Stimulated activated CD8-positive, alpha-beta memory T cell treated with anti-CD3 and anti-CD28 coated beads, Interleukin-12 subunit alpha, Interleukin-12 subunit beta, amount 100 ng/mL, for 24 hours (primary cell): ENCODE measurements at regions not wholly inside any gene's neighbourhood (a gene's known extent, or its start where the extent isn't known, plus 50 kb on each side); places are given as distances from the start of the nearest gene placed in this dataset.

ENCODE experiments used
- DNase-seq: peaks from one replicate; pipeline ENCODE4 v3.0.0-alpha.2; 2020; ENCODE audit errors: extremely low read depth

DNA sequence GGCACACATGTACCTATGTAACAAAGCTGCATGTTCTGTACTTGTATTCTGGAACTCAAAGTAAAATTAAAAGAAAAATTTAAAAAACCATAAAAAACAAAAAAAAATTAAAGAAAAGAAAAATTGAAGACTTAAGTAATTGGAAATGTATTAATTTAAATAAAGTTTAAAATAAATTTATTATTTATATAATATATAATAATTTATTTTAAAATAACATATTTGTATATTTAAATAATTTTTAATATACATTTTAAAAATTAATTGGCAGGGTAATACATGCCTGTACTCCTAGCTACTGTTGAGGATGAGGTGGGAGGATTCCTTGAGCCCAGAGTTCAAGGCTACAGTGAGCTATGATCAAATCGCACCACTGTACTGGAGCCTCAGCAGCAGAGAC is 1830.6 kb upstream of the CELF4 start:
- no peak for DNase-seq

DNA sequence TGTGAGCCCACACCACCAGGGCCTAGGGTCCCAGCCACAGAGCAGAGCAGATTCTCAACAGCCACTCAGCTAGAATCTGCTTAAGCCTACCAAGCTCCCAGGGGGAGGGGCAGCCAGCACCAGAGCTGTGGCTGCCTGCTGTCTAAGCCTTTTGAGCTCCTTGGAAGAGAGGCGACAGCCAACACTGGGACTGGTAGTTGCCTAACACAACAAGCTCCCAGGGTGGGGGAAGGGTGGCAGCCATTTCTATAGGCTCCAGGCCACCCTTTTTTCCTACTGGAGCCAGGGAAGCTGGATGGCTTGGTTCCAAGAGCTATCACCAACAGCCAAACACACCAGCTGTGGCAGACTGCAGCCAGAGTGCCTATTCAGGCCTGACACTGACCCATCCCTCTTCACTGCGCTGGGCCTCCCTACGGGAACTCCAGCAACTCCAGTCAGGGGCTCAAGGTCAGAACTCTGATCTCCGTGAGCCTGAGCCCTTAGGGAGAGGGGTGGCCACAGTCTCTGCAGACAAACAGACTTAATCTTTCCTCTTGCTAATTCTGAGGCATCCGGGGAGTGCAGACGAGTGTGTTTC is 1824.3 kb upstream of the CELF4 start:
- DNase-seq, result no peak

DNA sequence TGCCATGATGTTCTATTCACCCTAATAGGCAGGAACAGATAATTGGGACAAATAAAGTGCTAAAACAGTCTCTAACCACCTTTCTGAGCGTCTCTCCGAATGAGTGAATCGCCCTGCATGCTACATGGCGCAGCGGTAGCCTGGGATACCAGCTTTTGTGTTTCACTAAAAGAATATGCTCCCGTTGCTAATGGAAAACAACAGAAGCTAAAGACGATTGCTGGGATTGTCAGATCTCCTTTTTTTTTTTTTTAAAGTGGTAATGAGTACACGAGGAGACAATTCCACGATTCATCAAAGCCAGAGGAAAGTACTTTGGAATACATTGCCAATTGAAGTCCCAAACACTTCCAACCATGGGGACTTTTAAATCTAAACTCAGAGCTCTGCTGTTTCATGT is 1815.3 kb upstream of the CELF4 start:
- no peak for DNase-seq

- DNase-seq, result no peak
These were observed 1814.7 kb upstream of the CELF4 start for GRCh38 chr18:39380186-39380725.

DNA sequence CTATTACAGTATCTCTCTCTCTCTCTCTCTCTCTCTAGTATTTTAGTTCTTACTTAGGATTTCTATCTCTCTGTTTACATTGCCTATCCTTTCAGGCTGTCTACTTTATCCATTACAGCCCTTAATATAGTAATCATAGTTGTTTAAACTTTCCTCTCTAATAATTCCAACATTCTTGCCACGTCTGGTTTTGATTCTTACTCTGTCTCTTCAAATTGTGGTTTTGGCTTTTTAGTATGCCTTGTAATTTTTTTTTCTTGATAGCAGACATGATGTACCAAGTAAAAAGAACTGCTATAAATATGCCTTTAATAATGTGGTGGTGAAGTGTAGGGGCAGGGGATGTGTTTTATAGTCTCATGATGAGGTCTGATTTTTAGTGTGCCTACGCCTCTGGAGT is 1809.5 kb upstream of the CELF4 start:
- no peak for DNase-seq

- no peak for DNase-seq
These were observed 1806.4 kb upstream of the CELF4 start for GRCh38 chr18:39371996-39372395.

GRCh38 chr18:39366656-39367055 is 1801.1 kb upstream of the CELF4 start:
- DNase-seq, result no peak

DNA sequence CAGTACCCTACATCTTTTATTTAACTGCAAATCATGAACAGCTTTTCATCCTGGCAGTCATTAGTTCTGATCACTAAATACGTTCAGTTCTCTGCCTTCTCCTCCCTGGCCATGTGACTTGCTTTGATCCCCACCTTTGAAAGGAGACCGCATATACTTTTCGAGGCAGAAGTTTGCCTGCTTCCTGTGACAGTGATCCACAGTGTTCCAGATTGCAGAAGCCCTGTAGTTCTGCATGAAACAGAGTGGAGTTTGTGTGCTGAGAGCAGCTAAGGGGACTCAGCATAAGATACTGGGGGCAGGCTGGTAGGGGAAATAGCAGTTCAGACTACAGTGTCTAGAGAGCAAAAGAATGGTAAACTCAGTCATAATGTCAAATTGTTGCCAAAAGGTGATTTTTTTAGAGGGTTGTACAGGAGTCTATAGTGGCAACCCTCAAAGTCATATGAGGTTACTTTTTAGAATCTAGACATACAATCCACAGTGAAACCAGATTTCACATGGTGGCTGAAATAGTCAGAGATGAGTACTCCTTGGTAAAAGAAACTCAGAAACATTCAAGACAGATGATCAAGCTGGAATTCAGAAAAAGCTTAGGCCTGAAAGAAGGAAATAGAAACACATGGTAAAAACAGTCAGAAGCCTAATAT is 1800.4 kb upstream of the CELF4 start:
- DNase-seq, result no peak

- DNase-seq, result no peak
These were observed 1794.5 kb upstream of the CELF4 start for GRCh38 chr18:39360072-39360471.

- no peak for DNase-seq
These were observed 1794.0 kb upstream of the CELF4 start for GRCh38 chr18:39359636-39360035.

GRCh38 chr18:39350945-39351344 is 1785.3 kb upstream of the CELF4 start:
- DNase-seq, result no peak

- DNase-seq, result no peak
These were observed 1784.2 kb upstream of the CELF4 start for GRCh38 chr18:39349801-39350200.

- DNase-seq, result no peak
These were observed 1783.2 kb upstream of the CELF4 start for GRCh38 chr18:39348757-39349156.

DNA sequence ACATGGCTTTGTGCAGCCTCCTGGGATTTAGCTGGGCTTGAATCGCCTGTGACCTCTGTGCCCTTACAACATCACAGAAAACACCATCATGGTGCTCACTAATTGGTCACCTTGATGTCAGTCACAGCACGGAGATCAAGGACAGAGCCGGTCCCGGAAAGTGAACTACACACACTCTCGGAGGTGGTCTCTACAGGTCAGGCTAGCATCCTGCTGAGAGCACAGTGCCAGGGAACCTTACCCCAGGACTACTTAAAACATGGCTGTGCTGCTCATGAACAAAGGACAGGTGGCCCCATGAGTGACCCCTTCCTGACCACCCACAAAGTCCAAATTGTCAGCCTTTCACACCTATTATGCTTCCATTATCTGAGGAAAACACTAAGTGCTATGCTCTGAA is 1782.1 kb upstream of the CELF4 start:
- no peak for DNase-seq

DNA sequence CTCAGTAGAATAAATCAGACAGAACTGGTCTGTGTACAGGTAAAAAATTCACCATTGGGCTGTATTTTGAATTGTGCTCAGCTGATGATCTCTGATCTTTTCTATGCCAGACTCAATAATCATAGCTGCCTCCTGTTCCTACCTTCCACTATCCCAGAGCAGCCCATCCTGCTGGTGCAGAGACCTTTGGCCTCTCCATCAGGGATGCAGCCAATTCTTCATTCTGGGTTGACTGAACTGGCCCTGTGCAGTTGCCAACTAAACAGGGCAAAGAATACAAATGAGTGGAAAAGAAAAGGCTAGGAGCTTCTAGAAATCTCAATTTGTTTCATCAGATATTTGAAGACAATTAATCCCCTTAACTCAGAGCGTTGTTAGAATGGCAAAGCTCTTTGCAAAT is 1781.3 kb upstream of the CELF4 start:
- DNase-seq, result no peak

- no peak for DNase-seq
These were observed 1779.7 kb upstream of the CELF4 start for GRCh38 chr18:39345321-39345720.

DNA sequence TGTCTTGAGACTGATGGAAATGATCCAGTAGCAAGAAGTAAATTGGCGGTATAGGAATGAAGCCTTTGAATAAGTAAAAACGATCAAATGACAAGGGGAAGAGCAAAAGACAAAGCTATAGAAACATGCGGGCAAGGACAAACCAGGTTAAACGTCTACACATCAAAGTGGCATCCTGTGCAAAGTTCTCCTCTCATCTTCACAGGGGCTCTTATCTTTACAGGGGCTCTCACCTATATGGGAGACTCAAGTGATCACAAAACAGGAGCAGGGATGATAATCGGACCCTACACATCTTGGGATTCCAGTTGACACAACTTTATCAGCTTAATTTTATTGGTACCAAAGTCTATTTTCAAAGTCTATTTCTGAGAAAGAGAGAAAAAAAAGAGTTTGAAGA is 1778.9 kb upstream of the CELF4 start:
- DNase-seq, result no peak

GRCh38 chr18:39341129-39341528 is 1775.5 kb upstream of the CELF4 start:
- no peak for DNase-seq

GRCh38 chr18:39340418-39340817 is 1774.8 kb upstream of the CELF4 start:
- DNase-seq, result no peak

GRCh38 chr18:39329496-39330275 is 1764.1 kb upstream of the CELF4 start:
- DNase-seq, result no peak

DNA sequence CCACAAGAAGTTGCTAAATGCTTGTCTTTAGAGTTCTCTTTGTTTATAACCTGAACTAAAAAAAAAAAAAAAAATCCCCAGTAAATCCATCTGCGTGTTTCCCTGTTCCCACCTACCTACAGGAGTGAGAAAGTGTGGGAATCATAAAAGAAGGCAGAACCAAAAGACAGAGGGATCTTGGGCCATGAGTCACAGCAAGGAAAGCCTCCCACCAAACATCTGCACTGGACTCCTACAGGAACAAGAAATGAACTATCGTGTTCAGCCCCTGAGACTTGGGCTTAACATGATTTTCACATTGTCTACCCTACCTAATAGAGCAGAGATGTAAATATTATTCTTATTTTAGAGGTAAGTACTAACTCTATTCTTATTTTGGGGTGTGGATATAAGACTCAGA is 1761.2 kb upstream of the CELF4 start:
- no peak for DNase-seq

DNA sequence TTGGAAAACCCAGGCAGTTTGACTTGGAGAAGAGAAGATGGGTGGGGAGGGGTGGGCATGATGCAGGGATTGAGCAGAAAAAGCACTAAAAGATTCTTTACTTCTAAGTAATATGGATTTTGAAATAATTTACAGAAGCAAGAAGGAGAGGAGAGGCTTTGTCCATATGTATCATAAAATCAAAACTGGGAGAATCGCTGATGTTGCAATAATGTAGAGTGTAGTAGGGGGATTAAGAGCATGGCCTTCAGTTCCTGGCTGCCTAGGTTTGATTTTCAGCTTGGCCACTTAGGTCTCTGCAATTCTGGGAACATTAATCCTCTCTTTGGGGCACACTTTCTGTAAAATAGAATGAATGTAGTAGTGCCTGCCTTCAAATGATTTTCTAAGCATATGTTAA is 1760.4 kb upstream of the CELF4 start:
- DNase-seq, result no peak

DNA sequence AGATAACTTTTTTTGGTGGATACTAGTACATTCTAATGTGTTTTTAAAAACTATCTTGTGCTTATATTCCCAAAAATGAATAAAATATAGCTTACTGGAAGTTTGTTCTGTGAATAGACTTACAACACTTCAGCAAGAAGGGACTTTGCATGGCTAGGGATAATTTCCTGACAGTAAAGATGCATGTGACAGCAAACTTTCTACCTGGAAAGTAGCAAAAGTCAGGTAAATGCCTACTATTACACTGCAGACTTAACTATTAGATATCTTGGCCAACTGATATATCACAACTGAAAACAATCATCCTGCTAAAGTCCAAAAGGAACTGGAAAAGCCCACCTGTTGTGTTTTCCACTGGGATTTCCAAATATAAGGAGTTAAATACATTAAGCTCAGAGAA is 1753.5 kb upstream of the CELF4 start:
- DNase-seq, result no peak
